GM19468 (cell line): ENCODE measurements at regions not wholly inside any gene's neighbourhood (a gene's known extent, or its start where the extent isn't known, plus 50 kb on each side); places are given as distances from the start of the nearest gene placed in this dataset.
"Not testable (repeated sequence)": the region's sequence is repeated elsewhere in the genome, so short reads cannot be mapped to it uniquely, and the experiment has no call there.

ENCODE experiments used
- ATAC-seq: cut with Tn5 transposase; IDR thresholded peaks from one replicate; pipeline ENCODE4 v1.9.1; 2021; ENCODE audit warnings: mild to moderate bottlenecking, moderate library complexity, moderate number of reproducible peaks; ENCODE audit not compliant: unreplicated experiment; ENCODE audit errors: extremely low read depth

DNA sequence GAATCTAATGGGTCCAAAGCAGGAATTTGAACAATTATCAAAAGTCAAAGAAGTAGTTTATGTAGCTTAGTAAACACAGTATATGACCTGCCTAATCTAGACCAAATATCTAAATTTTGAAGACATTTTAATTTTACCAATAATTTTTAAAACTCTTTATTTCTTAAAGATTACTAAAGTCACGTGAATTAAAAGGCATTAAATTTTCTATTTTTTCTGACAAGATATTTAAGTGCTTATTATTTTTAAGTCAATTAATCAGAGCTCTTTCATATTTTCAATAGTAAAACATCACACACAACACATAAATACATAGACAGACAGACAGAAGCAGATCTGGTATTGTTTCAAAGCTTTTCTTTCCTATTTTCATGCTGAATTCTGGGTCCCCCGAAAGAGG lies 89.5 kb downstream of the ZNF467 start:
- no peak for ATAC-seq

DNA sequence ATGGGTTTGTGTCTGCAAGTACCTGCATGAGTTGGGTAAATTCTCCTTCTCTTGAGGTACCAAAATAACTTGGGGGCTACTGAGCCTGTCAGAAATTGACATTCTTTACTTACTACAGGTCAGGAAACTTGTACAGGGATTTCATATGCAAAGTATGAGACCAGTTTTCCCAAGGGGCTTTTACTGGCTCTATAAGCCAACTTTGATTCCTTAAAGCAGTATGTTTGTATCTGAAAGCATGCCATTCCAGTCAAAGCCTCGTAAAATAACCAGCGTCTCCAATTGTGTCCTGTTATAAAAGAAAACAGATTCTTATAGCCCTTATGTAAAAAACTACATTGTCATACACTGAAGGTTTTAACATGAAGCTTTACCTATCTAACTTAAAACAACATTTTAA lies 90.2 kb downstream of the ZNF467 start:
- no peak for ATAC-seq

DNA sequence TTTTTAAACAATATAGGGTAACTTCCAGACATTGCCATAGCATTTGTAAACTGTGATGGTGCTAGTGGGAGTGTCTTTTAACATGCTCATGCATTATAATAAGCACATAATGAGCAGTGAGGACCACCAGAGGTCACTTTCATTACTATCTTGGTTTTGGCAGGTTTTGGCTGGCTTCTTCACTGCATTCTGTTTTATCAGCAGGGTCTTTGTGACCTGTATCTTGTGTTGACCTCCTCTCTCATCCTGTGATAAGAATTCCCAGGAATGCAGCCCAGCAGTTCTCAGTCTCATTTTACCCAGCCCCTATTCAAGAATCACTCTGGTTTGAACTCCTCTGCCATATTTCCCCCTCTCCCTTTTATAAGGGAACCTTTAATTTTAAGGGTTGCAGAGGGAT lies 91.3 kb downstream of the ZNF467 start:
- no peak for ATAC-seq

DNA sequence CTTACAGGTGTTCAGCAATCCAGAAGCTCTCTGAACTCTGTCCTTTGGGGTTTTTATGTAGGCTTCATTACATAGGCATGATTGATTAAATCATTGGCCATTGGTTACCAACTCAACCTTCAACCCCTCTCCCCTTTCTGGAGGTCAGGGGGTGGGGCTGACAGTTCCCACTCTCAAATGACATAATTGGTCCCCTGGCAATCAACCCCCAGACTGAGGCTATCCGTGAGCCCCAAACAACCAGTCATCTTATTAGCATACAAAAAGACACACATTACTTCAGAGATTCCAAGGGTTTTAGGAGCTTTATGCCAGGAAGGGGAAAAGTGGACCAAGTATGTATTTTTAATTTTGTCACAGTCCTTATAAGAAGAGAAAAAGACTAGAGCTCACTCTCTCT lies 92.1 kb downstream of the ZNF467 start:
- no peak for ATAC-seq

DNA sequence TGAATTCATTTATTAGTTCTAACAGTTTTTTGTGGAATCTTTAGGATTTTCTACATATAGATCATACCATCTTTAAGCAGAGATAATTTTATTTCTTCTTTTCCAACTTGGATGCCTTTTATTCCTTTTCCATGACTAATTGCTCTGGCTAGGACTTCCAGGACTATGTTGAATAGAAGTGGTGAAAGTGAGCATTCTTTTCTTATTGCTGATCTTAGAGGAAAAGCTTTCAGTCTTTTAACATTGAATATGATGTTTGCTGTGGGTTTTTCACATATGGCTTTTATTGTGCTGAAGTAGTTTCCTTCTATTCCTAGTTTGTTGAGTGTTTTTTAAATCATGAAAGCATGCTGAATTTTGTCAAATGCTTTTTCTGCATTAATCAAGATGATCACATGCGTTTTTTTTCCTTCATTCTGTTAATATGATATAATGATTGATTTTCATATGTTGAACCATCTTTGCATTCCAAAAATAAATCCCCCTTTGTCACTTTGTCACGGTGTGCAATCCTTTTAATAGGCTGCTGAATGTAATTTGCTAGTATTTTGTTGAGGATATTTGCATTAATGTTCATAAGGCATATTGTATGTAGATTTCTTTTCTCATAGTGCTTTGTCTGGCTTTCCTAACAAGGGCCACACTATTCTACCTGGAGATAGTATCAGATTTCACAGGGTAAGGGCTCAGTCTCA lies 92.9 kb downstream of the ZNF467 start:
- ATAC-seq: no peak

DNA sequence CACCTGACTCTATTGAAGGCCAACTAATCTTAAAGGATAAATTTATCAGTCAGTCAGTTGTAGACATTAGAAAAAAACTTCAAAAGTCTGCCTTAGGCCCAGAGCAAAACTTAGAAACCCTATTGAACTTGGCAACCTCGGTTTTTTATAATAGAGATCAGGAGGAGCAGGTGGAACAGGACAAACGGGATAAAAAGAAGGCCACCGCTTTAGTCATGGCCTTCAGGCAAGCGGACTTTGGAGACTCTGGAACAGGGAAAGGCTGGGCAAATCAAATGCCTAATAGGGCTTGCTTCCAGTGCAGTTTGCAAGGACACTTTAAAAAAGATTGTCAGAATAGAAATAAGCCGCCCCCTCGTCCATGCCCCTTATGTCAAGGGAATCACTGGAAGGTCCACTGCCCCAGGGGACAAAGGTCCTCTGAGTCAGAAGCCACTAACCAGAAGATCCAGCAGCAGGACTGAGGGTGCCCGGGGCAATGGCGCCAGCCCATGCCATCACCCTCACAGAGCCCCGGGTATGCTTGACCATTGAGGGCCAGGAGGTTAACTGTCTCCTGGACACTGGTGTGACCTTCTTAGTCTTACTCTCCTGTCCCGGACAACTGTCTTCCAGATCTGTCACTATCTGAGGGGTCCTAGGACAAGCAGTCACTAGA lies 98.5 kb downstream of the ZNF467 start:
- not testable (repeated sequence) for ATAC-seq

DNA sequence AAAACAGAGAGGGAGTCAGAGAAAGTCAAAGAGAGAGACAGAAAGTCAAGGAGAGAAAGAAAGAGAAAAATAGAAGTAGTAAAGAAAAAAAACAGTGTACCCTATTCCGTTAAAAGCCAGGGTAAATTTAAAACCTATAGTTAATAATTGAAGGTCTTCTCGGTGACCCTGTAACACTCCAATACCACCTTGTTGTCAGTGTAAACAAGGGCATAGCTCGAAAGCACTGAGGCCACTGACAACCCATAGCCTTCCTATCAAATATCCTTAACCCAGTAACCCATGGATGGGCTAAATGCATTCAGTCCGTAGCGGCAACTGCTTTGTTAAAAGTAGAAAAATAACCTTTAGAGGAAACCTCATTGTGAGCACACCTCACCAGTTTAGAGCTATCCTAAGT lies 100.4 kb downstream of the ZNF467 start:
- no peak for ATAC-seq

DNA sequence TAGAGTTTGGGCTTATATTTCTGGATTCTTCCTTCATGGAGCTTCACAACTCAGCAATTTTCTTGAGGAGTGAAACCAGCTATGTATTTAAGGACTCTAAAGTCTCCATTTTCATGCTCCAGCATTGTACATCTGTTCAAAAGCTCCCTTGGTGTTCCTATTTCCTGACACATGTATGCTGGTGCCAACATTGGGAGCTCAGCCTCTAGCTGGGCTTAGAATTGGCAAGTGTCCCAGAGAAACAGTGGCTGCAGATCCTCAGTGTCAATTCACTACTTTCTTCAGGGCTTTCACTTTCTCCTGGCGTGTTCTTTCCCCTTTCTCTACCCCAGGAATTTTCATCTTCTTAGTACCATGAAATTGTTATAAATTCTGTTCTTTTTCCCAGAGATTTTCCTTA lies 103.1 kb downstream of the ZNF467 start:
- ATAC-seq: no peak

DNA sequence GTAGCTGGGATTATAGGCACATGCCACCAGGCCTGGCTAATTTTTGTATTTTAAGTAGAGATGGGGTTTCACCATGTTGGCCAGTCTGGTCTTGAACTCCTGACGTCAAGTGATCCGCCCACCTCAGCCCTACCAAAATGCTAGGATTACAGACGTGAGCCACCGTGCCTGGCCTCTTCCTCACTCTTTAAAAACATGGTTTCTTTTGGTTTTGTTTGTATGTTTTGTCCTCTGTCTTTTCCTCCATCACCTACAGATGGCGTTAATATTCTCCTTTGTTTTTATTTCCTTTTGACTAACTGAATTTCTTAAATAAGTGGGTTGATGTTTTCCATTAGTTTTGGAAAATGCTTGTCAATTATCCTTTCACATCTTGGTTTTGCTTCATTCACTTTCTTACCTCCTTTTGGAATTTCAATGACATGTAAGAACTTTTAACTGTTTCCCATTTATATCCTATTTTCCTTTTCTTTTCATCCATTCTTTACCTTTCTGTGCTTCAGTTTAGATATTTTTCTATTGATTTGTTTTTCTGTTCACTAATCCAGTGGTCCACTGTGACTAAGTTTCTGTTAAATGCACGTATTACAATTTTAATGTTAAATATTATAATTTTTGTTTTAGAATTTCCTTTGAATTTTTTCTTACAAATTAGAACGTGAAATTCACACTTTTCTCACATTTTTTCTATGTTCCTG lies 104.1 kb downstream of the ZNF467 start:
- no peak for ATAC-seq

DNA sequence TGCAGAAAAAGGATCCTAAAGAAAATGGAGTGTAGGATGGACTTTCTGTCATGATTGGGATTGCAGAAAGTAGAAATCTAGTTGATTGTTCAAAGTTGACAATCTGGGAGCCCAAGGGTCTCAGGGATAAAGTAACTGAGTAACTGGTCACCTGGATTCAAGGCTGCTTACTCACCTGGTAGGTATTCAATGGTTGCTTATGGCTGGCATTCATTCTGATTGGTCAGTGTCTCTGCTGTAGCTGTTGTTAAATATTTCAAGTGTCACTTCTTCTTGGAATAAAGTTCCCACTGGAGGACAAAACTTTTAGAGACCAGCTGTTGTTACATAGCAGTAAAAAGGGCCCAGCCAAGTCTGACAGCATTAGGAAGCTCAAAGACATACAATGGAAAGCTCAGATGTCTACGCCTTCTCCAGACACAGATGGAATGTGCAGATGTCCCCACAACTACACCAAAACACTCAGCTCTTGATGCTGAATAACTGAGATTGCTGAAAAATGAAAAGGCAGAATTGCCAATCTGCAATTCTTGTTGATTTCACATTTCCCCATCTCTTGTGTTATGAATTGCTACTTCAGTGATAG lies 106.9 kb downstream of the ZNF467 start:
- no peak for ATAC-seq

DNA sequence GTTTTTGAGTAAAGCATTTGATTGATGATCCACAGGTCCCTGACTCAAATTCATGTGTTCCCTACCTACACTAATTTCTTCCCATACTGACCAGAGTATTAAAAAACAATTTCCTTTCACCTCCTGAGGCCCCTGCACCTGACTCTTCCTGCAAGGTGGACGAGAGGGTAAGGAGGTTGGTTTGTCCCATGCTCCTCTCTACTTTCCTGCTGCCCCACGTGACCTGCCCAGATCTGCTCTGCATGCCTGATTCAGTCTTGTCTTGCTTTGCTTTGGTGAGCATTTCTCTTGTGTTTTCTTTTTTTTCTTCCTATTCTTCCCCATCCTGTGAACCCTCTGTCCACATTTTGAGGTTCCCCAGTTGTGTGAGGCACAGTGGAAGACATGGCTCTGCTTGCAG lies 107.8 kb downstream of the ZNF467 start:
- ATAC-seq: not testable (repeated sequence)

DNA sequence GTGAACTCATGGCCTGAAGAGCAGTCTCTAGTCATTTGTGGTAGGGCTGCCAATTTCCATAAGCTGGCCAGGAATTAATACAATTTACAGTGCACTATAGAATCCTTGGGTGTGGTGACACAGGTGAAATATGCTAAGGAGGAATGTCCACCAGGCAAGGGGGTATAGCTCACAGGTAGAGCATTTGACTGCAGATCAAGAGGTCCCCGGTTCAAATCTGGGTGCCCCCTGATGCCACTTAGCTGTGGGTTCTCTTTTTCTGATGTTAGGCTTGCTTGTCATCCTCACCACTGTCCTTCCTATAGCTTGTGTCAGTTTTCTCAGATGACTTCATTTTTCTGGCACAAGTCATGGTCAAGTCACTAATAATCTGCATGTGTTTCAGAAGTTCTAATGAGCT lies 108.7 kb downstream of the ZNF467 start:
- no peak for ATAC-seq

DNA sequence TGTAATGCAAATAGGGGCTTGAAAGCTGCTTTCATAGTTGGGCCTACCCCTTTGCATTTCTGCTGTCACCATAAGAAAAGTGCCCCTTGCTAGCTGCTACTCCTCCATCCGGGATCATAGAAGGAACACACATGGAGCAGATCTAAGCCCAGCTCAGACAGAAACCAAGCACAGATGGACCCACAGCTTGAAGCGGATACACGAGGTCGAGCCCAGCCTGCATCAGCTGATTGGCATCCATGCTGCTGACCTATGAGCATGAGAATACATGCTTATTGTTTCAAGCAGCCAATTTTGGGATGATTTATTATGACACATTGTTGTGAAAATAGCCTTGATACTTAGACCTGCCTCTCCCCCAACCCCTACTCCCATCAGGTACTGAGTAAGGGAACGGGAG lies 109.2 kb downstream of the ZNF467 start:
- no peak for ATAC-seq

DNA sequence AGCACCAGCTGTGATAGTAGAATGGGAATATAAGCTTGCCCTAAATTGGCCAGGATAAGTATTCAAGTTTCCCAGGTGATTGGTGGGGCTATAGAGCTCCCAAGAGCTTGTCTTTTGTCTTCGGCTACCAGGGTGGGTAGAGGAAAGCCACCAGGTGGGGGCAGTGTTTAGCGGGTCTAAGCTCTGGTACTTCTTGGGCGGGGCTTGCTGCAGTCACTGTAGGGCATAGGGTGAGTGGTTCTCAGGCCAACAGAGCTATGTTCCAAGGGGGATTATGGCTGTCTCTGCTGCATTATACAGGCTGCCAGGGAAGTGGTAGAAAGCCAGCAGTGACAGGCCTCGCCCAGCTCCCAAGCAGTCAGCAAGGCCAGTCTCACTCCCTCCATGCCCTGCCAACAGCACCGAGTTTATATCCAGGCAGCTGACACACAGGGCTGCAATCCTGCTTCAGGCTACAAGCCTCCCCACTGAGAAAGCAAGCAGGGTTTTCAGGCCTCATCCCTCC lies 110.7 kb downstream of the ZNF467 start:
- peak; percentile 46 for ATAC-seq

DNA sequence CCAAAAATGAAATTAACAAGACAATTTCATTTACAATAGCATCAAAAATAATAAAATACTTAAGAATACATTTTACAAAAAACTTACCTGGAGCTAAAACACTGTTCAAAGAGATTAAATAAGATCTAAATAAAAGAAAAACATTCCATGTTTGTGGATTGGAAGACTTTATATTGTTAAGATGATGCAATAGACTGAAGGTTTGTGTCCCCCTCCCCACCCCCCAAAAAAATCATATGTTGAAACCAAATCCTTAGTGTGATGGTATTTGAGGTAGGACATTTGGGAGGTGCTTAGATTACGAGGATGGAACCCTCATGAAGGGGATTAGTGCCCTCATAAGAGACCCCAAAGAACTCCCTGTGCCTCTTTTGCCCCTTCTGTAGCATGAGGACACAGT lies 117.6 kb downstream of the ZNF467 start:
- no peak for ATAC-seq

DNA sequence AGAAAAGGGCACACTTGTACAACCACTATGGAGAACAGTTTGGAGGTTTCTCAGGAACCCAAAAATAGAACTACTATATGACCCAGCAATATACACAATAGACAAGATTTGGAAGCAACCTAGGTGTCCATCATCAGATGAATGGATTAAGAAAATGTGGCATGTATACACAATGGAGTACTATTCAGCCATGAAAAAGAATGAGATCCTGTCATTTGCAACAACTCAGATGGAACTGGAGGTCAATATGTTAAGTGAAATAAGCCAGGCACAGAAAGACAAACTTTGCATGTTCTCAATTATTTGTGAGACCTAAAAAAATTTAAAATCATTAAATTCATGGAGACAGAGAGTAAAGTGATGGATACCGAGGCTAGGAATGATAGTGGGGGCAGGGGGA lies 118.8 kb downstream of the ZNF467 start:
- ATAC-seq: no peak

DNA sequence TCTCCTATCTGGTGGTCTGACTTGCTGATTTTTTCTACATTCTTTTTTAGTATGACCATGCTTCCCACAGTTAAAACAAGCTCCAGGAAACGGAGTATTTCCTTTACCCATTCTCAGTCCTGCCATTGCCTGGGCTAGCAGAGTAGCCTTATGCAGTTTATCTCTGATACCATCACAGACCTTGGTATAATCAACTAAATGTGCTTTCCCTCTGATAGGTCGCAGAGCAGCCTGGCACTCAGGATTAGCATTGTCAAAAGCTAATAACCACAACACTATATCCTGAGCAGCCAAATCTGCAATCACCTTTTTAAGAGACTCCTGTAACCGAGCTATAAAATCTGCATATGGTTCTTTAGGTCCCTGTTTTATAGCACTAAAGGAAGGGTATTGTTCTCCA lies 123.2 kb downstream of the ZNF467 start:
- ATAC-seq: not testable (repeated sequence)

DNA sequence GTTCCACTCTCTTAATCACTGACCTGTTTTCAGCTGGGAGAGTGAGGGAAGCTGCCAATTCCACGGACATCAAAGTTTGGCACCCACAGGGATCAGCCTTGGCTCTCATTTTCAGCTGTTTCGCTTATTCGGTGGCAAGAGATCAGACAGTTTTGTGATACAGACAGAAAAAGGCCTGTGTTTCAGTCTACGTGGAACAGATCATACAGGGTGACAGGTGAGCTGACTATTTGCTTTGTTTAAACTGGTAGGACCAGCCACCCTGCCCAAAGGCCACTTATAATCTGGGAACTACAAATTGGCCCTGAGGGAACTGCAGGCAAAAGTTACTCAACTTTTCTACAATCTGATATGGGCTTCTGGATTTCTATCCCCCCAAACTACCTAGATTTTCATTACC lies 128.6 kb downstream of the ZNF467 start:
- ATAC-seq: no peak

DNA sequence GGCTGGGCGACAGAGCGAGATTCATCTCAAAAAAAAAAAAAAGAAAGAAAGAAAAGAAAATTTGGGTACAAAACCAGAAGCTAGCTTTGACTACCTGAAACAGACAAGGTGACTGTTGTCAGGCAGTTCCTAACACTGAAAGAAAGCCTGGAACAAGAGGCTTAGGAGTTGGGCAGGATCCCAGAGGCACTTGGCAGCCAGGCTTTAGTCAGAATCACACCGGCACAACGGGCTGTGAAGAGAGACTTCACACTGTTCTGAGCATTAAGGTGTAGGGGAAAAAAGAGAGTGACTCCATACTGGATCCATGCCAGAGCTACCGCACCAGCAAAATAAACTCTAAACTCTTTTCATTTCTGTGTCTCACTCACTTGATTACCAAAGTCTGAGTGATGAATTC lies 130.8 kb downstream of the ZNF467 start:
- ATAC-seq: no peak

DNA sequence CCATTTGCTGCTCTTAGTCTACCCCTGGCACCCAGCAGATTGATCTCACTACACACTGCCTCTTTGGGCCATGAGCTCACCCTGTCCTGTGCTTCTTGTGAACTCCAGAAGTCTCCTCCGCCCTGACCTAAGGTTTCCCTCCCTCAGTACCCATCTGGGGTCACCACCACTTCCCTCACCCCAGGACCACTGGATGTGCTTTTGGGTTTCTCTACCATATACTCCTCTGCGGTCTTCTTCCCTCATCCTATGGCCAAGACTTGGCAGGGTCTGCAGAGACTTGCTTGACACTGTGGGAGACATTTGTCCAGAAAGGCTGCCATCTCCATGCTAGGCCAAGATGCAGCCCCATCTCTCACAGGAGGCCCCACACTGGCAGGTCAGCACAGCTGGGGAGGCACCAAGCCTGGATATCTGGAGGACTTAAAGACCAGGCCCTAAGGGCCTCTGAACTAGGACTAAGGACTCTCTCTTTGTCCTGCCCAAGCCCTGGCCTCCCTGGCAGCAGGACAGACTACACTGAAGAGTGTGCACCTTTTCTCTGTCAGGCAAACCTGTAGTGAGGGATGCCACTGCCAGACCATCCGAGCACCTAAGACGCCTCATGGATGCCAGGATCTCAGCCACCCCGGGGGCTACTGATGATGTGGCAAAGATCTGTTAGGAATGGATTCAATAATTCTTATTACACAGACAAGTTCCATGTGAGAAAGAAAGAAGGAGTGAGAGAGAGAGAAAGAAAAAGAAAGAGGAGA lies 134.6 kb downstream of the ZNF467 start:
- no peak for ATAC-seq
